HEK293 (cell line): ENCODE measurements at regions not wholly inside any gene's neighbourhood (a gene's known extent, or its start where the extent isn't known, plus 50 kb on each side); places are given as distances from the start of the nearest gene placed in this dataset.
"Not testable (repeated sequence)": the region's sequence is repeated elsewhere in the genome, so short reads cannot be mapped to it uniquely, and the experiment has no call there.

Experiments used
- CTCF ChIA-PET: fragments of 350-600 bp; formaldehyde crosslinking; extraction: SDS; loops from one replicate; lab custom pipeline; 2021; ENCODE audit warnings: antibody characterized with exemption; lab: Yijun Ruan, JAX
- POLR2A ChIA-PET: fragments of 300-600 bp; formaldehyde crosslinking; extraction: SDS; loops from one replicate; lab custom pipeline; 2020; ENCODE audit warnings: antibody characterized with exemption, inconsistent platforms; lab: Yijun Ruan, JAX
- H3K27ac ChIP-seq: fragments of 200-500 bp; sonication (Bioruptor generic); 2 replicates; pipeline ENCODE4 v1.5.1; 2014; ENCODE audit warnings: low read depth, low read length, control low read depth, inconsistent platforms; ENCODE audit errors: extremely low read depth
- H3K36me3 ChIP-seq, 2 experiments: fragments of 200-500 bp in 1 of 2; sonication (Bioruptor generic) in 1 of 2; 1 replicate in 1 of 2; 2 replicates in 1 of 2; pipeline ENCODE4 v1.5.1; 2014 to 2017; ENCODE audit warnings: inconsistent platforms in 2 of 2, low read length in 2 of 2; ENCODE audit not compliant: control insufficient read depth in 2 of 2, insufficient read depth in 1 of 2
- H3K4me1 ChIP-seq: fragments of 200-500 bp; sonication (Bioruptor generic); 2 replicates; pipeline ENCODE4 v1.5.1; 2014; ENCODE audit warnings: mild to moderate bottlenecking, low read length, inconsistent platforms; ENCODE audit not compliant: control insufficient read depth, insufficient read depth
- H3K4me3 ChIP-seq: 2 replicates; pipeline ENCODE4 v1.5.1; 2011; ENCODE audit warnings: low read depth, mild to moderate bottlenecking, control low read depth, low read length, moderate library complexity
- H3K9me3 ChIP-seq: fragments of 200-500 bp; sonication (Bioruptor generic); 2 replicates; pipeline ENCODE4 v1.5.1; 2014; ENCODE audit warnings: low read depth, low read length, inconsistent platforms; ENCODE audit not compliant: control insufficient read depth, insufficient read depth
- AEBP2 ChIP-seq: fragments of 450-650 bp; formaldehyde crosslinking; IDR thresholded peaks from 2 replicates; pipeline ENCODE4 v1.5.1; 2016; ENCODE audit warnings: missing biosample characterization, missing genetic modification characterization, borderline replicate concordance
- GLI4 ChIP-seq: fragments of 450-650 bp; formaldehyde crosslinking; IDR thresholded peaks from 2 replicates; pipeline ENCODE4 v1.5.1; 2016; ENCODE audit warnings: missing biosample characterization, missing genetic modification characterization
- GLIS2 ChIP-seq: fragments of 450-650 bp; formaldehyde crosslinking; IDR thresholded peaks from 2 replicates; pipeline ENCODE4 v1.5.1; 2016; ENCODE audit warnings: missing biosample characterization, missing genetic modification characterization
- HOXD13 ChIP-seq: sonication (generic); formaldehyde crosslinking; IDR thresholded peaks from 2 replicates; pipeline ENCODE4 v1.8.0; 2022; ENCODE audit warnings: missing genetic modification reagents, borderline replicate concordance
- KLF7 ChIP-seq: fragments of 450-650 bp; formaldehyde crosslinking; IDR thresholded peaks from 2 replicates; pipeline ENCODE4 v1.5.1; 2016; ENCODE audit warnings: missing biosample characterization, missing genetic modification characterization, borderline replicate concordance
- MYNN ChIP-seq: fragments of 450-650 bp; formaldehyde crosslinking; IDR thresholded peaks from 2 replicates; pipeline ENCODE4 v1.5.1; 2016; ENCODE audit warnings: missing biosample characterization, missing genetic modification characterization, borderline replicate concordance
- TRIM28 ChIP-seq: IDR thresholded peaks from 2 replicates; pipeline ENCODE4 v1.6.1; 2011; ENCODE audit warnings: low read length, control low read depth, borderline replicate concordance
- WT1 ChIP-seq: fragments of 450-650 bp; formaldehyde crosslinking; IDR thresholded peaks from 2 replicates; pipeline ENCODE4 v1.5.1; 2016; ENCODE audit warnings: missing biosample characterization, missing genetic modification characterization
- ZBTB1 ChIP-seq: fragments of 450-650 bp; formaldehyde crosslinking; IDR thresholded peaks from 2 replicates; pipeline ENCODE4 v1.5.1; 2016; ENCODE audit warnings: missing biosample characterization, missing genetic modification characterization
- ZBTB11 ChIP-seq: fragments of 450-650 bp; formaldehyde crosslinking; conservative IDR thresholded peaks from 2 replicates; pipeline ENCODE4 v1.5.1; 2016; ENCODE audit warnings: low read depth, missing biosample characterization, missing genetic modification characterization
- ZBTB17 ChIP-seq: fragments of 450-650 bp; formaldehyde crosslinking; IDR thresholded peaks from 2 replicates; pipeline ENCODE4 v1.5.1; 2016; ENCODE audit warnings: missing biosample characterization, missing genetic modification characterization
- ZBTB8A ChIP-seq: fragments of 450-650 bp; formaldehyde crosslinking; IDR thresholded peaks from 2 replicates; pipeline ENCODE4 v1.5.1; 2016; ENCODE audit warnings: missing biosample characterization, missing genetic modification characterization
- ZNF132 ChIP-seq: fragments of 450-650 bp; formaldehyde crosslinking; IDR thresholded peaks from 2 replicates; pipeline ENCODE4 v1.5.1; 2017; ENCODE audit warnings: missing biosample characterization, missing genetic modification characterization, borderline replicate concordance
- ZNF354C ChIP-seq: fragments of 450-650 bp; formaldehyde crosslinking; IDR thresholded peaks from 2 replicates; pipeline ENCODE4 v1.5.1; 2016; ENCODE audit warnings: missing biosample characterization, missing genetic modification characterization, low read depth, borderline replicate concordance
- ZNF433 ChIP-seq: fragments of 450-650 bp; formaldehyde crosslinking; IDR thresholded peaks from 2 replicates; pipeline ENCODE4 v1.5.1; 2016; ENCODE audit warnings: missing biosample characterization, missing genetic modification characterization, low read depth
- ZNF571 ChIP-seq: fragments of 450-650 bp; formaldehyde crosslinking; IDR thresholded peaks from 2 replicates; pipeline ENCODE4 v1.5.0; 2017; ENCODE audit warnings: missing biosample characterization, missing genetic modification characterization
- ZNF585B ChIP-seq: fragments of 450-650 bp; formaldehyde crosslinking; IDR thresholded peaks from 2 replicates; pipeline ENCODE4 v1.5.1; 2016; ENCODE audit warnings: missing biosample characterization, missing genetic modification characterization
- ZNF596 ChIP-seq: fragments of 450-650 bp; IDR thresholded peaks from 2 replicates; pipeline ENCODE4 v1.5.0; 2018; ENCODE audit warnings: missing biosample characterization, mild to moderate bottlenecking, missing genetic modification characterization, moderate library complexity
- ZNF776 ChIP-seq: fragments of 450-650 bp; formaldehyde crosslinking; IDR thresholded peaks from 2 replicates; pipeline ENCODE4 v1.5.0; 2017; ENCODE audit warnings: missing biosample characterization, missing genetic modification characterization, borderline replicate concordance
- ZNF837 ChIP-seq: fragments of 450-650 bp; formaldehyde crosslinking; IDR thresholded peaks from 2 replicates; pipeline ENCODE4 v1.5.1; 2016; ENCODE audit warnings: missing biosample characterization, missing genetic modification characterization
- TF ChIP-seq, protein P1 (sequence below): fragments of 450-650 bp; formaldehyde crosslinking; IDR thresholded peaks from 2 replicates; pipeline ENCODE4 v1.5.1; 2016; ENCODE audit warnings: missing biosample characterization, missing genetic modification characterization

DNA sequence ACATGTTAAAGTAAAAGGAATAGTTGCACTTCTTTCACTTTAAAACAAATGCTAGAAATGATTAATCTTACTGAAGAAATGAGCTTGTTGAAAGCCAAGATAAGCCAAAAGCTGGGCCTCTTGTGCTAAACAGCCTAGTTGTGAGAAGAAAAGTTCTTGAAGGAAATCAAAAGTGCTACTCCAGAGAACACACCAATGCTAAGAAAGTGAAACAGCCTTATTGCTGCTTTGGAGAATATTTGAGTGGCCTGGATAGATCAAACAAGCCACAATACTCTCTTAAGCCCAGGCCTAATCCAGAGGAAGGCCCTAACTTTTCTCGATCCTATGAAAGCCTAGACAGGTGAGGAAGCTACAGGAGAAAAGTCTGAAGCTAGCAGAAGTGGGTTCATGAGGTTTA lies 967.9 kb upstream of the INTU start:
- no peak for TF ChIP-seq ZNF585B (tag by site-specific recombination)
- no peak for TF ChIP-seq WT1
- no peak for TF ChIP-seq ZNF596 (tag by site-specific recombination)
- no peak for TF ChIP-seq KLF7 (tag by site-specific recombination)
- TF ChIP-seq, protein P1, sequence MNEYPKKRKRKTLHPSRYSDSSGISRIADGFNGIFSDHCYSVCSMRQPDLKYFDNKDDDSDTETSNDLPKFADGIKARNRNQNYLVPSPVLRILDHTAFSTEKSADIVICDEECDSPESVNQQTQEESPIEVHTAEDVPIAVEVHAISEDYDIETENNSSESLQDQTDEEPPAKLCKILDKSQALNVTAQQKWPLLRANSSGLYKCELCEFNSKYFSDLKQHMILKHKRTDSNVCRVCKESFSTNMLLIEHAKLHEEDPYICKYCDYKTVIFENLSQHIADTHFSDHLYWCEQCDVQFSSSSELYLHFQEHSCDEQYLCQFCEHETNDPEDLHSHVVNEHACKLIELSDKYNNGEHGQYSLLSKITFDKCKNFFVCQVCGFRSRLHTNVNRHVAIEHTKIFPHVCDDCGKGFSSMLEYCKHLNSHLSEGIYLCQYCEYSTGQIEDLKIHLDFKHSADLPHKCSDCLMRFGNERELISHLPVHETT (tag by site-specific recombination), result no peak
- TF ChIP-seq MYNN (tag by site-specific recombination), result no peak
- H3K4me1 ChIP-seq, result no peaks in the 10 kb centered on the region
- H3K9me3 ChIP-seq, result no peaks in the 10 kb centered on the region
- H3K27ac ChIP-seq, result no peak overlapping the region
- ChIA-PET POLR2A (no interaction called here), CTCF (no interaction called here)
- H3K36me3 ChIP-seq, result no peaks in the 10 kb centered on the region
- H3K4me3 ChIP-seq, result no peak overlapping the region

DNA sequence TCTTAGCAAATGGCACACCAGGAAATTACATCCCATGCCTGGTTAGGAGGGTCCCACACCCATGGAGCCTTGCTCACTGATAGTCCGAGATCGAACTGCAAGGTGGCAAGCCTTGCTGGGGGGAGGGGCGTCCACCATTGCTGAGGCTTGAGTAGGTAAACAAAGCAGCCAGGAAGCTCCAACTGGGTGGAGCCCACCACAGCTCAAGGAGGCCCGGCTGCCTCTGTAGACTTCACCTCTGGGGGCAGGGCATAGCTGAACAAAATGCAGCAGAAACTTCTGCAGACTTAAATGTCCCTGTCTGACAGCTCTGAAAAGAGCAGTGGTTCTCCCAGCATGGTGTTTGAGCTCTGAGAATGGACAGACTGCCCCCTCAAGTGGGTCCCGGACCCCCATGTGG lies 962.7 kb upstream of the INTU start:
- CTCF ChIA-PET, POLR2A ChIA-PET, H3K4me1 ChIP-seq: not testable (repeated sequence)

DNA sequence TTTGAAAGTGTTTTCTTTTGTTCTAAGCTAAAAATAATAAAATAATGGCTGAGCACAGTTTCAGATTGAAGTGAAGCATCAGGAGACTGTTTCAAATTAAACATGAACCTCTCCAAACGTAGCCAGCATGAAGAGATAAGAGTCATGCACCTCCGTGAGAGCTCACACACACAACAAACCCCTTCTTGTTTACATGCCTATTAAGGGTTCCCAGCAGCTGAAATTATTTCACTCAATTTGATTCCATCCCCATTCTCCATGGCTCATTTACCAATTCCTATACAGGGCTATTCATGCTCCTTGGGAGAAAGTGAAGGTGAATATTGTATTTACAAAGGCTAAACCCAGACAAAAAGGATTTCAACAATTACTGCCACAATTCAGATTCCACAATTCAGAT lies 954.1 kb upstream of the INTU start:
- Histone ChIP-seq H3K9me3 (no peaks in the 10 kb centered on the region), H3K4me1 (no peaks in the 10 kb centered on the region), H3K4me3 (no peak overlapping the region), H3K27ac (no peak overlapping the region), H3K36me3 (no peaks in the 10 kb centered on the region)
- CTCF ChIA-PET, result no interaction called here
- POLR2A ChIA-PET, result no interaction called here
- no peak for TF ChIP-seq ZNF433 (tag by site-specific recombination)

More for the DNA sequence above, 962.7 kb upstream of the INTU start:
- H3K27ac ChIP-seq, H3K4me3 ChIP-seq, H3K9me3 ChIP-seq, H3K36me3 ChIP-seq: not testable (repeated sequence)

GRCh38 chr4:126679303-126679702 lies 953.5 kb upstream of the INTU start:
- Histone ChIP-seq H3K27ac (no peak overlapping the region), H3K9me3 (no peaks in the 10 kb centered on the region), H3K4me3 (no peak overlapping the region), H3K36me3 (no peaks in the 10 kb centered on the region), H3K4me1 (no peaks in the 10 kb centered on the region)
- ChIA-PET CTCF (no interaction called here), POLR2A (no interaction called here)
- no peak for TF ChIP-seq ZBTB8A (tag by site-specific recombination)
- no peak for TF ChIP-seq ZNF571 (tag by site-specific recombination)
- TF ChIP-seq ZNF776 (tag by site-specific recombination), result no peak
- no peak for TF ChIP-seq ZBTB11
- TF ChIP-seq GLI4 (tag by site-specific recombination), result no peak
- TF ChIP-seq, protein P1 (tag by site-specific recombination), result no peak
- TF ChIP-seq ZNF132 (tag by site-specific recombination), result no peak
- no peak for TF ChIP-seq HOXD13 (CRISPR knock-in tag)
- TF ChIP-seq ZNF837 (tag by site-specific recombination), result no peak
- no peak for TF ChIP-seq ZBTB1 (tag by site-specific recombination)
- no peak for TF ChIP-seq AEBP2 (tag by site-specific recombination)
- no peak for TF ChIP-seq ZBTB17 (tag by site-specific recombination)
- no peak for TF ChIP-seq ZNF354C
- no peak for TF ChIP-seq GLIS2 (tag by site-specific recombination)
- TF ChIP-seq TRIM28, result no peak
